ENCODE measurements at regions not wholly inside any gene's neighbourhood (a gene's known extent, or its start where the extent isn't known, plus 50 kb on each side); places are given as distances from the start of the nearest gene placed in this dataset.
"Not testable (repeated sequence)": the region's sequence is repeated elsewhere in the genome, so short reads cannot be mapped to it uniquely, and the experiment has no call there.

- DNase-seq = no peak
These were observed 78.3 kb upstream of the ZNF280D start for GRCh38 chr15:56811586-56811985.

GRCh38 chr15:56808160-56808559 lies 74.9 kb upstream of the ZNF280D start:
- no peak for DNase-seq

GRCh38 chr15:56806148-56806536 lies 72.8 kb upstream of the ZNF280D start:
- no peak for DNase-seq

- peak in 10 of 51 donors; percentile 1 to 38 (median 6) for DNase-seq
These were observed 72.3 kb upstream of the ZNF280D start for GRCh38 chr15:56805466-56806147.

- peak in 1 of 51 donors; percentile 30 for DNase-seq
These were observed 71.6 kb upstream of the ZNF280D start for GRCh38 chr15:56804938-56805337.

GRCh38 chr15:56804279-56804678 lies 71.0 kb upstream of the ZNF280D start:
- DNase-seq = no peak

- no peak for DNase-seq
These were observed 68.9 kb upstream of the ZNF280D start for GRCh38 chr15:56802161-56802560.

GRCh38 chr15:56798639-56799038 lies 65.3 kb upstream of the ZNF280D start:
- no peak for DNase-seq

- no peak for DNase-seq
These were observed 64.5 kb upstream of the ZNF280D start for GRCh38 chr15:56797720-56798275.

GRCh38 chr15:56795502-56795901 lies 62.2 kb upstream of the ZNF280D start:
- no peak for DNase-seq

- no peak for DNase-seq
These were observed 61.4 kb upstream of the ZNF280D start for GRCh38 chr15:56794553-56795329.

GRCh38 chr15:56794165-56794552 lies 60.9 kb upstream of the ZNF280D start:
- DNase-seq = no peak

GRCh38 chr15:56792211-56792610 lies 58.9 kb upstream of the ZNF280D start:
- DNase-seq = no peak

GRCh38 chr15:56791521-56791920 lies 58.2 kb upstream of the ZNF280D start:
- not testable (repeated sequence) for DNase-seq

- DNase-seq = no peak
These were observed 55.0 kb upstream of the ZNF280D start for GRCh38 chr15:56788359-56788758.

GRCh38 chr15:56786966-56787365 lies 53.7 kb upstream of the ZNF280D start:
- no peak for DNase-seq

GRCh38 chr15:56783857-56784661 lies 50.8 kb upstream of the ZNF280D start:
- DNase-seq = no peak

- no peak for DNase-seq
These were observed 50.0 kb upstream of the ZNF280D start for GRCh38 chr15:56783156-56783856.

All from hypothalamus (tissue), 51 donors.